Parathyroid adenoma (tissue), 2 donors: ENCODE measurements at regions not wholly inside any gene's neighbourhood (a gene's known extent, or its start where the extent isn't known, plus 50 kb on each side); places are given as distances from the start of the nearest gene placed in this dataset.

ENCODE experiments used
- H2AFZ ChIP-seq: fragments of 300-600 bp; sonication (generic); one replicate; pipeline ENCODE4 v1.7.0; 2017; ENCODE audit warnings: antibody characterized with exemption, mild to moderate bottlenecking
- H3K27ac ChIP-seq: fragments of 300-600 bp; sonication (generic); one replicate; pipeline ENCODE4 v1.7.0; 2017
- H3K27me3 ChIP-seq: fragments of 300-600 bp; sonication (generic); one replicate; pipeline ENCODE4 v1.7.0; 2017; ENCODE audit warnings: low read length; ENCODE audit not compliant: control insufficient read depth, insufficient read depth
- H3K36me3 ChIP-seq: fragments of 300-600 bp; sonication (generic); one replicate; pipeline ENCODE4 v1.7.0; 2017; ENCODE audit warnings: low read length; ENCODE audit not compliant: control insufficient read depth, insufficient read depth
- H3K4me1 ChIP-seq: fragments of 300-600 bp; sonication (generic); one replicate; pipeline ENCODE4 v1.7.0; 2017; ENCODE audit warnings: control low read depth
- H3K4me2 ChIP-seq: fragments of 300-600 bp; sonication (generic); one replicate; pipeline ENCODE4 v1.7.0; 2017; ENCODE audit warnings: low read length
- H3K4me3 ChIP-seq: fragments of 300-600 bp; sonication (generic); one replicate; pipeline ENCODE4 v1.7.0; 2017; ENCODE audit warnings: low read depth, low read length
- H3K79me2 ChIP-seq: fragments of 300-600 bp; sonication (generic); one replicate; pipeline ENCODE4 v1.7.0; 2017; ENCODE audit warnings: control low read depth
- H3K9ac ChIP-seq: fragments of 300-600 bp; sonication (generic); one replicate; pipeline ENCODE4 v1.7.0; 2017; ENCODE audit warnings: mild to moderate bottlenecking
- H3K9me3 ChIP-seq: fragments of 300-600 bp; sonication (generic); one replicate; pipeline ENCODE4 v1.7.0; 2017; ENCODE audit warnings: low read length; ENCODE audit not compliant: control insufficient read depth
- CTCF ChIP-seq: fragments of 300-600 bp; sonication (generic); IDR thresholded peaks from one replicate; pipeline ENCODE4 v1.7.0; 2017; ENCODE audit warnings: antibody characterized with exemption, mild to moderate bottlenecking
- donor health status: primary hyperparathyroidism.

GRCh38 chr18:47530695-47531094 lies 279.2 kb upstream of the SKOR2 start:
- Histone ChIP-seq H3K9ac (no peak overlapping the region), H2AFZ (no peak overlapping the region), H3K4me2 (no peak overlapping the region), H3K27ac (no peak overlapping the region), H3K79me2 (no peaks in the 10 kb centered on the region), H3K36me3 (no peaks in the 10 kb centered on the region), H3K27me3 (no peaks in the 10 kb centered on the region), H3K4me3 (no peak overlapping the region), H3K4me1 (no peaks in the 10 kb centered on the region), H3K9me3 (no peaks in the 10 kb centered on the region)
- no peak for TF ChIP-seq CTCF

- H3K27ac ChIP-seq, result no peak overlapping the region
- no peak for TF ChIP-seq CTCF
- H3K4me1 ChIP-seq, result no peaks in the 10 kb centered on the region
- H3K9me3 ChIP-seq, result no peaks in the 10 kb centered on the region
- no peak overlapping the region for H2AFZ ChIP-seq
- no peak overlapping the region for H3K4me3 ChIP-seq
- no peaks in the 10 kb centered on the region for H3K36me3 ChIP-seq
- no peaks in the 10 kb centered on the region for H3K27me3 ChIP-seq
- H3K79me2 ChIP-seq, result no peaks in the 10 kb centered on the region
- no peak overlapping the region for H3K4me2 ChIP-seq
- no peak overlapping the region for H3K9ac ChIP-seq
These were observed 276.9 kb upstream of the SKOR2 start for GRCh38 chr18:47528343-47528742.

GRCh38 chr18:47526147-47526546 lies 274.7 kb upstream of the SKOR2 start:
- H3K36me3 ChIP-seq, result no peaks in the 10 kb centered on the region
- no peak overlapping the region for H2AFZ ChIP-seq
- no peaks in the 10 kb centered on the region for H3K27me3 ChIP-seq
- H3K4me2 ChIP-seq, result no peak overlapping the region
- TF ChIP-seq CTCF, result no peak
- H3K4me3 ChIP-seq, result no peak overlapping the region
- no peak overlapping the region for H3K27ac ChIP-seq
- no peaks in the 10 kb centered on the region for H3K79me2 ChIP-seq
- H3K4me1 ChIP-seq, result no peaks in the 10 kb centered on the region
- H3K9ac ChIP-seq, result no peak overlapping the region
- no peaks in the 10 kb centered on the region for H3K9me3 ChIP-seq

- H3K4me2 ChIP-seq, result no peak overlapping the region
- H3K9ac ChIP-seq, result no peak overlapping the region
- no peaks in the 10 kb centered on the region for H3K36me3 ChIP-seq
- no peaks in the 10 kb centered on the region for H3K4me1 ChIP-seq
- H3K4me3 ChIP-seq, result no peak overlapping the region
- no peak for TF ChIP-seq CTCF
- no peaks in the 10 kb centered on the region for H3K9me3 ChIP-seq
- H3K27me3 ChIP-seq, result no peaks in the 10 kb centered on the region
- H3K79me2 ChIP-seq, result no peaks in the 10 kb centered on the region
- no peak overlapping the region for H2AFZ ChIP-seq
- H3K27ac ChIP-seq, result no peak overlapping the region
These were observed 270.9 kb upstream of the SKOR2 start for GRCh38 chr18:47522359-47522758.

- H3K4me1 ChIP-seq, result no peaks in the 10 kb centered on the region
- H3K27me3 ChIP-seq, result no peaks in the 10 kb centered on the region
- no peaks in the 10 kb centered on the region for H3K36me3 ChIP-seq
- H3K9me3 ChIP-seq, result no peaks in the 10 kb centered on the region
- no peak overlapping the region for H3K4me3 ChIP-seq
- no peak overlapping the region for H2AFZ ChIP-seq
- H3K27ac ChIP-seq, result no peak overlapping the region
- H3K9ac ChIP-seq, result no peak overlapping the region
- H3K4me2 ChIP-seq, result no peak overlapping the region
- TF ChIP-seq CTCF, result no peak
- no peaks in the 10 kb centered on the region for H3K79me2 ChIP-seq
These were observed 268.8 kb upstream of the SKOR2 start for GRCh38 chr18:47520263-47520662.
